Upper lobe of right lung (tissue), 1 donor: ENCODE measurements at regions not wholly inside any gene's neighbourhood (a gene's known extent, or its start where the extent isn't known, plus 50 kb on each side); places are given as distances from the start of the nearest gene placed in this dataset.

ENCODE experiments used
- ATAC-seq: fragments of 200-7000 bp; cut with Tn5 transposase; one replicate; pipeline ENCODE4 v1.9.1; 2020; ENCODE audit warnings: mild to moderate bottlenecking, moderate library complexity
- DNase-seq: peaks from one replicate; pipeline ENCODE4 v3.0.0-alpha.2; 2020
- H3K27ac ChIP-seq: fragments of 200-600 bp; one replicate; pipeline ENCODE4 v1.8.0; 2022
- H3K27me3 ChIP-seq: fragments of 200-600 bp; one replicate; pipeline ENCODE4 v1.8.0; 2022; ENCODE audit warnings: mild to moderate bottlenecking
- H3K36me3 ChIP-seq: fragments of 200-600 bp; one replicate; pipeline ENCODE4 v1.8.0; 2022
- H3K4me1 ChIP-seq: fragments of 200-600 bp; one replicate; pipeline ENCODE4 v1.8.0; 2022
- H3K4me3 ChIP-seq: fragments of 200-600 bp; one replicate; pipeline ENCODE4 v1.8.0; 2022; ENCODE audit warnings: mild to moderate bottlenecking
- H3K9me3 ChIP-seq: fragments of 200-600 bp; one replicate; pipeline ENCODE4 v1.8.0; 2022
- CTCF ChIP-seq: fragments of 200-600 bp; IDR thresholded peaks from one replicate; pipeline ENCODE4 v1.8.0; 2022; ENCODE audit warnings: antibody characterized with exemption
- intact Hi-C: fragments of 100-400 bp; cut with DNase I; formaldehyde crosslinking; loops from one replicate; pipeline ENCODE4 v1.11.0; 2022
- donor health status: DM: no; HTN: yes; CAD: no; lungs with severe emphysema.

GRCh38 chr20:50435397-50436051 is 74.7 kb upstream of the PTPN1 start:
- Histone ChIP-seq H3K27ac (peak overlapping the region; percentile 17), H3K27me3 (no peaks in the 10 kb centered on the region), H3K4me3 (no peak overlapping the region), H3K36me3 (no peaks in the 10 kb centered on the region), H3K4me1 (peaks cover 6% of the 10 kb centered on the region), H3K9me3 (no peaks in the 10 kb centered on the region)
- TF ChIP-seq CTCF: no peak
- ATAC-seq (no peak), DNase-seq (no peak)
- intact Hi-C loops: no loop called here

DNA sequence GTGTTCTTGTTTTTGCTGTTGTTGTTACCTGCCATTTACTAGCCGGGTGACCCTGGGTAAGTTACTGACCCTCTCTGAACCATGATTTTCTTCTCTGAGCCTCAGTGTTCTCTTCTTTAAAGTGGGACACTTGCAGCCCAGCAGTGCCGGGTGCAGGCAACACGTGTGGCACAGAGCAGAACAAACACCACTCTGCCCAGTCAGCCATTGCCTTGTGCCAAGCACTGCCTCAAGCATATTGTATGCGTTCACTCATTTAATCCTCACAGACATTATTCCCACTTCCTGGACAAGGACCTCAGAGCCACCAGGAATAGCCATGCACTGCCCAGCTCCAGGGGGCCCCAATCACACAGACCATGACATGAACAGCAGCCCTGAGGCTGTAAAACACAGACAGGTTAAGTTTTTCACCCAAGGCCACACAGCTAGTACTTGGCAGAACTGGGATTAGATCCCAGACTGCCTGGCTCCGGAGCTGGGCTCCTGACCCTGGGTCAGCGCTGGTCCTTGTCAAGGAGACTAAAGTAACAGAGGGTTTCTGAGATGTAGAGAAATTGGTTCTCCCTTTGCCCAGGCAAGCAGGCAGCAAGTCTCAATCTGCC is 74.0 kb upstream of the PTPN1 start:
- Histone ChIP-seq H3K36me3 (no peaks in the 10 kb centered on the region), H3K27ac (no peak overlapping the region), H3K4me3 (no peak overlapping the region), H3K4me1 (peaks cover 6% of the 10 kb centered on the region), H3K9me3 (no peaks in the 10 kb centered on the region), H3K27me3 (no peaks in the 10 kb centered on the region)
- intact Hi-C loops: no loop called here
- no peak for ATAC-seq
- no peak for TF ChIP-seq CTCF
- DNase-seq: no peak

DNA sequence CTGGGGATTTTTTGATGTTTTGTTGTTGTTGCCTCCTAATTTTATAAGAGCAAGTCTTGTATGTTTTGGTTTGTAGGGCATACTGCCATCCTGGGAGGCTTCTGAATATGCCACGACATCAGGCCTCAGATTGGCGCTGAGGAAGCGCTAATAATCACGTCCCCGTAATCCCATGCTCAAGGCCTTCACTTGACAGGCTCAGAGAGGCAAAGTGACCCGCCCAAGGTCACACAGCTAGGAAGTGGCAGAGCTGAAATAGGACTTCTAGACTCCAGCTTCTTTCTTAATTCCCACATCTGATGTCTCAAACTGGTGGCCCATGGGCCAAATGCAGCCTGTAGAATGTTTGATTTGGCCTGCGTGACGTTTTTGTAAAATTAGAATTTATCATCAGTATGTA is 73.5 kb upstream of the PTPN1 start:
- no peak for ATAC-seq
- intact Hi-C loops: no loop called here
- peaks cover 9% of the 10 kb centered on the region for H3K4me1 ChIP-seq

GRCh38 chr20:50438986-50439407 is 71.2 kb upstream of the PTPN1 start:
- no peaks in the 10 kb centered on the region for H3K9me3 ChIP-seq
- ATAC-seq (no peak), DNase-seq (no peak)
- peaks cover 24% of the 10 kb centered on the region for H3K4me1 ChIP-seq
- intact Hi-C loops: no loop called here
- no peaks in the 10 kb centered on the region for H3K27me3 ChIP-seq
- no peak overlapping the region for H3K4me3 ChIP-seq
- no peak for TF ChIP-seq CTCF
- H3K36me3 ChIP-seq: no peaks in the 10 kb centered on the region
- peak overlapping the region; percentile 30 for H3K27ac ChIP-seq

More for the DNA sequence above, 73.5 kb upstream of the PTPN1 start:
- Histone ChIP-seq H3K36me3 (no peaks in the 10 kb centered on the region), H3K27ac (no peak overlapping the region), H3K4me3 (no peak overlapping the region), H3K9me3 (no peaks in the 10 kb centered on the region), H3K27me3 (no peaks in the 10 kb centered on the region)
- TF ChIP-seq CTCF: no peak
- DNase-seq: no peak

- ATAC-seq (no peak), DNase-seq (no peak)
- TF ChIP-seq CTCF: no peak
- Histone ChIP-seq H3K27me3 (no peaks in the 10 kb centered on the region), H3K4me3 (no peak overlapping the region), H3K4me1 (peaks cover 24% of the 10 kb centered on the region), H3K36me3 (no peaks in the 10 kb centered on the region), H3K9me3 (no peaks in the 10 kb centered on the region), H3K27ac (peak overlapping the region; percentile 72)
- intact Hi-C loops: no loop called here
Observed at GRCh38 chr20:50439539-50440453, 70.4 kb upstream of the PTPN1 start.
